CD4-positive, alpha-beta T cell (primary cell): ENCODE measurements at regions not wholly inside any gene's neighbourhood (a gene's known extent, or its start where the extent isn't known, plus 50 kb on each side); places are given as distances from the start of the nearest gene placed in this dataset.

ENCODE experiments used
- ATAC-seq: fragments of 200-7000 bp; cut with Tn5 transposase; one replicate; pipeline ENCODE4 v1.10.0; 2022; ENCODE audit warnings: mild to moderate bottlenecking; ENCODE audit not compliant: poor library complexity
- CTCF ChIA-PET: fragments of 350-600 bp; sonication (Branson Sonifier 250); formaldehyde crosslinking; loops from one replicate; lab custom pipeline; 2021; ENCODE audit warnings: antibody characterized with exemption, inconsistent platforms; lab: Charles Lee
- POLR2A ChIA-PET: fragments of 350-600 bp; sonication (Branson Sonifier 250); formaldehyde crosslinking; loops from one replicate; lab custom pipeline; 2021; ENCODE audit warnings: antibody characterized with exemption, inconsistent platforms; lab: Charles Lee
- DNase-seq, 14 experiments: peaks; one replicate each; pipeline ENCODE4 v3.0.0-alpha.2; 2013 to 2020; ENCODE audit warnings: mixed read lengths in 2 of 14
- H3K27ac ChIP-seq, 2 donors: one replicate each; pipeline versions ENCODE4 v1.5.1 to v1.7.0; 2013; ENCODE audit warnings: low read length in 2 of 2, low read depth in 1 of 2, mild to moderate bottlenecking in 1 of 2
- H3K27me3 ChIP-seq, 2 experiments: 1 replicate in 1 of 2; 2 replicates in 1 of 2; pipeline versions ENCODE4 v1.6.1 to v1.7.0; 2013; ENCODE audit warnings: low read length in 2 of 2, control low read depth in 1 of 2, mild to moderate bottlenecking in 1 of 2, moderate library complexity in 1 of 2; ENCODE audit not compliant: insufficient read depth in 2 of 2, control insufficient read depth in 1 of 2
- H3K36me3 ChIP-seq: one replicate; pipeline ENCODE4 v1.6.1; 2013; ENCODE audit warnings: low read length, control low read depth; ENCODE audit not compliant: insufficient read depth
- H3K4me1 ChIP-seq: one replicate; pipeline ENCODE4 v1.6.1; 2013; ENCODE audit warnings: low read length, control low read depth; ENCODE audit not compliant: insufficient read depth
- H3K4me3 ChIP-seq: one replicate; pipeline ENCODE4 v1.5.1; 2013; ENCODE audit warnings: mild to moderate bottlenecking, low read length, moderate library complexity
- H3K9me3 ChIP-seq, 2 experiments: 1 replicate in 1 of 2; 2 replicates in 1 of 2; pipeline versions ENCODE4 v1.6.1 to v1.7.0; 2013; ENCODE audit warnings: low read length in 2 of 2, mild to moderate bottlenecking in 2 of 2, control low read depth in 1 of 2, moderate library complexity in 1 of 2; ENCODE audit not compliant: control insufficient read depth in 1 of 2, insufficient read depth in 1 of 2
- H3K27ac Mint-ChIP-seq: one replicate; pipeline ENCODE4 v1.8.0; 2020; ENCODE audit warnings: mixed read lengths
- H3K27me3 Mint-ChIP-seq: one replicate; pipeline ENCODE4 v1.8.0; 2021; ENCODE audit warnings: mixed read lengths
- H3K36me3 Mint-ChIP-seq: one replicate; pipeline ENCODE4 v1.8.0; 2021; ENCODE audit warnings: low read depth, mixed read lengths
- H3K4me1 Mint-ChIP-seq: one replicate; pipeline ENCODE4 v1.8.0; 2021; ENCODE audit warnings: low read depth, mixed read lengths
- H3K4me3 Mint-ChIP-seq: one replicate; pipeline ENCODE4 v1.8.0; 2020; ENCODE audit warnings: mild to moderate bottlenecking, mixed read lengths
- H3K9me3 Mint-ChIP-seq: one replicate; pipeline ENCODE4 v1.8.0; 2020; ENCODE audit warnings: mixed read lengths
- CTCF ChIP-seq: fragments of 200-600 bp; IDR thresholded peaks from one replicate; pipeline ENCODE4 v1.8.0; 2022; ENCODE audit warnings: antibody characterized with exemption, mild to moderate bottlenecking
- intact Hi-C, 2 experiments: fragments of 100-400 bp; cut with DNase I in 1 of 2; cut with micrococcal nuclease in 1 of 2; formaldehyde crosslinking; loops; one replicate each; pipeline versions ENCODE4 v1.15.1 to v1.9.0; 2023 to 2025; cut with DNase I, micrococcal nuclease

GRCh38 chr14:45526715-45527549 lies 273.9 kb upstream of the MIS18BP1 start:
- Histone ChIP-seq H3K27me3 (no peaks in the 10 kb centered on the region), H3K4me1 (no peaks in the 10 kb centered on the region), H3K9me3 (peaks cover 0 to 10% of the 10 kb centered on the region in 2 experiments), H3K4me3 (no peak overlapping the region), H3K36me3 (no peaks in the 10 kb centered on the region), H3K27ac (no peak overlapping the region)
- intact Hi-C loops: no loop called here
- ChIA-PET CTCF (no interaction called here), POLR2A (no interaction called here)
- Mint-ChIP-seq H3K4me1 (no peaks in the 10 kb centered on the region), H3K4me3 (no peak overlapping the region), H3K27ac (no peak overlapping the region), H3K27me3 (no peaks in the 10 kb centered on the region), H3K9me3 (peaks cover 8% of the 10 kb centered on the region), H3K36me3 (no peaks in the 10 kb centered on the region)
- DNase-seq: no peak
- no peak for ATAC-seq
- TF ChIP-seq CTCF: no peak

- no peak overlapping the region for H3K4me3 ChIP-seq
- Mint-ChIP-seq H3K27me3 (no peaks in the 10 kb centered on the region), H3K4me1 (no peaks in the 10 kb centered on the region), H3K9me3 (peaks cover 11% of the 10 kb centered on the region), H3K4me3 (no peak overlapping the region), H3K27ac (no peak overlapping the region), H3K36me3 (no peaks in the 10 kb centered on the region)
- no peak for TF ChIP-seq CTCF
- no peaks in the 10 kb centered on the region for H3K4me1 ChIP-seq
- ChIA-PET POLR2A (no interaction called here), CTCF (no interaction called here)
- no peak for DNase-seq
- peaks cover 0 to 5% of the 10 kb centered on the region in 2 experiments for H3K9me3 ChIP-seq
- no peak for ATAC-seq
- H3K27ac ChIP-seq: no peak overlapping the region
- H3K36me3 ChIP-seq: no peaks in the 10 kb centered on the region
- intact Hi-C loops: no loop called here
- no peaks in the 10 kb centered on the region for H3K27me3 ChIP-seq
Measured at GRCh38 chr14:45519766-45520165, 266.8 kb upstream of the MIS18BP1 start.

GRCh38 chr14:45492876-45493275 lies 239.9 kb upstream of the MIS18BP1 start:
- no peak for TF ChIP-seq CTCF
- Mint-ChIP-seq H3K27ac (no peak overlapping the region), H3K4me1 (no peaks in the 10 kb centered on the region), H3K36me3 (no peaks in the 10 kb centered on the region), H3K27me3 (no peaks in the 10 kb centered on the region), H3K9me3 (peaks cover 14% of the 10 kb centered on the region), H3K4me3 (no peak overlapping the region)
- H3K4me1 ChIP-seq: no peaks in the 10 kb centered on the region
- peaks cover 0 to 4% of the 10 kb centered on the region in 2 experiments for H3K9me3 ChIP-seq
- H3K27ac ChIP-seq: no peak overlapping the region
- CTCF ChIA-PET: no interaction called here
- no peak for DNase-seq
- H3K4me3 ChIP-seq: no peak overlapping the region
- H3K36me3 ChIP-seq: no peaks in the 10 kb centered on the region
- ATAC-seq: no peak
- intact Hi-C loops: no loop called here
- H3K27me3 ChIP-seq: no peaks in the 10 kb centered on the region
- POLR2A ChIA-PET: no interaction called here
